ENCODE measurements at regions not wholly inside any gene's neighbourhood (a gene's known extent, or its start where the extent isn't known, plus 50 kb on each side); places are given as distances from the start of the nearest gene placed in this dataset.

DNA sequence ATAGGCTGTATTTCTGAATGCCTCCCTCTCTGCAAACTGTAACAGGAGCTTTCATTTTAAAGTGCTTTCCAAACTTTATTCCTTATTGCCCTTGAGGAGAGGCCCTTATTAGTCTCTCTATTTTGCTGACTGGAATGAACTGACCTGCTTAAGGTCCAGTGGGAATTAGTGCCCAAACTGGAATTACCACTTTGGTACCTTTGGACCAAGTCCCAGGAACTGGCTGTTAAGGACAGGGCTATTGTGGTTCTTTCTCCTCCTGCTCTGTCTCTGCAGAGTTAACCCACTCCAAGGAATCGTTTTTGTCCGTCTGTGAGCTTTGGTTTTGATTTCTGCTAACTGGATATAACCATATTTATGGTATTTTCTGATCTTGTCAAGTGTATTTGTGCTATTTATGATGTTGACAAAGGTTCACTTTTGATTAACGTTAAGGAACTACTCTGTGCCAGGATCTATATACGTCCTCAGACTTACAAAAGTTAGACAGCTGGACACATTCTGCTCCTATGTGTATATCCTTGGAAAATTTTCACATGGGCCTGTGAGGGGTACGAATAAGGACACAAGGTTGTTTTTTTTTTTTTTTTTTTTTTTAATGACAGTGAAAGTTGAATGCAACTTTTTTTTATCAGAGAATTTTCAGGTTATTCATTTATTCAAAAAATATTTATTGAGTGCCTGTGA is 189.1 kb upstream of the ANKRD55 start:
- H3K9me3 ChIP-seq, result no peaks in the 10 kb centered on the region
- TF ChIP-seq, protein P1, sequence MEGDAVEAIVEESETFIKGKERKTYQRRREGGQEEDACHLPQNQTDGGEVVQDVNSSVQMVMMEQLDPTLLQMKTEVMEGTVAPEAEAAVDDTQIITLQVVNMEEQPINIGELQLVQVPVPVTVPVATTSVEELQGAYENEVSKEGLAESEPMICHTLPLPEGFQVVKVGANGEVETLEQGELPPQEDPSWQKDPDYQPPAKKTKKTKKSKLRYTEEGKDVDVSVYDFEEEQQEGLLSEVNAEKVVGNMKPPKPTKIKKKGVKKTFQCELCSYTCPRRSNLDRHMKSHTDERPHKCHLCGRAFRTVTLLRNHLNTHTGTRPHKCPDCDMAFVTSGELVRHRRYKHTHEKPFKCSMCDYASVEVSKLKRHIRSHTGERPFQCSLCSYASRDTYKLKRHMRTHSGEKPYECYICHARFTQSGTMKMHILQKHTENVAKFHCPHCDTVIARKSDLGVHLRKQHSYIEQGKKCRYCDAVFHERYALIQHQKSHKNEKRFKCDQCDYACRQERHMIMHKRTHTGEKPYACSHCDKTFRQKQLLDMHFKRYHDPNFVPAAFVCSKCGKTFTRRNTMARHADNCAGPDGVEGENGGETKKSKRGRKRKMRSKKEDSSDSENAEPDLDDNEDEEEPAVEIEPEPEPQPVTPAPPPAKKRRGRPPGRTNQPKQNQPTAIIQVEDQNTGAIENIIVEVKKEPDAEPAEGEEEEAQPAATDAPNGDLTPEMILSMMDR (IDR thresholded peaks at IDR 0.05), result no peak
- no peak overlapping the region for H3K27ac ChIP-seq
- no peak overlapping the region for H3K4me3 ChIP-seq (ENCODE audit: low read depth in 1 of 2, low read length in 1 of 2)
- no peaks in the 10 kb centered on the region for H3K36me3 ChIP-seq
- H3K4me1 ChIP-seq (ENCODE audit: control insufficient read depth in 1 of 2, insufficient read depth in 1 of 2, low read depth in 1 of 2, low read length in 1 of 2), result no peaks in the 10 kb centered on the region
- H3K27me3 ChIP-seq, result no peaks in the 10 kb centered on the region

GRCh38 chr5:56421246-56422075 is 188.3 kb upstream of the ANKRD55 start:
- H3K4me3 ChIP-seq (ENCODE audit: low read depth in 1 of 2, low read length in 1 of 2), result no peak overlapping the region
- TF ChIP-seq, protein P1 (IDR thresholded peaks at IDR 0.05), result no peak
- H3K36me3 ChIP-seq, result no peaks in the 10 kb centered on the region
- no peaks in the 10 kb centered on the region for H3K9me3 ChIP-seq
- H3K27me3 ChIP-seq, result no peaks in the 10 kb centered on the region
- no peak overlapping the region for H3K27ac ChIP-seq
- peaks cover 6 to 7% of the 10 kb centered on the region in 2 experiments for H3K4me1 ChIP-seq (ENCODE audit: control insufficient read depth in 1 of 2, insufficient read depth in 1 of 2, low read depth in 1 of 2, low read length in 1 of 2)

DNA sequence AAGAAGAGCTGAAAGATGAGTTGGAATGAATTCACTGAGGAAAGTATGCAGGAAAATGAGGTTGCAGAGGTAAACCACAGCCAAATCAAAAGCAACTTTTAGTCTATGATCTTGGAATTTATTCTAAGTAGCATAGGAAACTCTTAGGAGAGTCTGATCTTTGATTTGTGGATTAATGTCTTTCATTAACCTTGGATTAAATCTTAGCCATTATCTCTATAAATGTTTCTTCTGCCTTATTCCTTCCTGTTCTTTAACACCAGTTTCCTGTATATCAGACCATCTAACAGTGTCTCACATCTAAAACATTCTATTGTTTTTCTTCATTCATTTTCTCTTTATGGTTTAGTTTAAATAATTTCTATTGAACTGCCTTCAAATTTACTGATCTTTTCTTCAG is 187.2 kb upstream of the ANKRD55 start:
- Histone ChIP-seq H3K4me3 (ENCODE audit: low read depth in 1 of 2, low read length in 1 of 2) (no peak overlapping the region), H3K36me3 (no peaks in the 10 kb centered on the region), H3K27me3 (no peaks in the 10 kb centered on the region), H3K27ac (no peak overlapping the region), H3K9me3 (no peaks in the 10 kb centered on the region), H3K4me1 (ENCODE audit: control insufficient read depth in 1 of 2, insufficient read depth in 1 of 2, low read depth in 1 of 2, low read length in 1 of 2) (peaks cover 17 to 18% of the 10 kb centered on the region in 2 experiments)
- TF ChIP-seq, protein P1 (IDR thresholded peaks at IDR 0.05), result no peak

DNA sequence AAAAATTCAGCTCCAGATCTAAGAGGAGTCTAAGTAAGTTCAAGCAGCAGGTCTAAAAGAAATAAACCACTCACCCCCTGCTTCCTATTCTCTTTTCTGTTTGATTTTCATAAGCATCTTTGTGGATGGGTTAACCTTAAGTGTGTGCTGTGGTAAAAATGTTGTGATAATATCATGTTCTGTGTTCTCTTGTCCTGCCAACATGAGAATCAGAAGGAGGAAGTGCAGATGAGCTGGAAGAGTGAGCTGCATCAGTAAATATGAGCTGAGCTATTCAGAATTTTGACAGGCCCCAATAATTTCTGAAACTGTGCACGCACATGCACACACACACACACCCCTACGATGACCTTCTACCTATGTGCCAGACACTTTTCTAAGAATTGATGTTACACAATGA is 186.5 kb upstream of the ANKRD55 start:
- Histone ChIP-seq H3K4me1 (ENCODE audit: control insufficient read depth in 1 of 2, insufficient read depth in 1 of 2, low read depth in 1 of 2, low read length in 1 of 2) (peaks cover 23 to 25% of the 10 kb centered on the region in 2 experiments), H3K27ac (peak overlapping the region; percentile 28), H3K27me3 (no peaks in the 10 kb centered on the region), H3K9me3 (no peaks in the 10 kb centered on the region), H3K36me3 (no peaks in the 10 kb centered on the region), H3K4me3 (ENCODE audit: low read depth in 1 of 2, low read length in 1 of 2) (no peak overlapping the region)
- TF ChIP-seq, protein P1 (IDR thresholded peaks at IDR 0.05), result no peak

DNA sequence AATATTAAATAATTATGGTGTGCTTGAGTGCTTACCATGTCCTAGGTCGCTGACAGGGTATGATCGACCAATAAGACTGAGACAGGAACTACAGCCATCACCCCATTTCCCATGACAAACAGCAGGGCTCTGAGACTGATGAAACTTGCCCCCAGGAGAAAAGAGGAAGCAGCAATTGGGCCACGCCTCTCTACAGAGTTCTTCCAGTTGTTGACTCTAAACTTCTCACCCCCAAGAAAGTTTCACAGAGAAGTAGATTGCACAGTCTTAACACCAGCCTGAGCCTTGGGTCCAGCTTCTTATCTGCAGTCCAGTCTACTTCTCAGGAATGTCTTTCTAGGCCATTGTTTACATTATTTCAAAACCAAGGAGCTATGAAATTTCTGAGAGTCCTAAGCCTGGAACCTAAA is 182.2 kb upstream of the ANKRD55 start:
- peak overlapping the region; percentile 98 for H3K27ac ChIP-seq
- TF ChIP-seq, protein P1 (IDR thresholded peaks at IDR 0.05), result no peak
- peaks cover 51 to 53% of the 10 kb centered on the region in 2 experiments for H3K4me1 ChIP-seq (ENCODE audit: control insufficient read depth in 1 of 2, insufficient read depth in 1 of 2, low read depth in 1 of 2, low read length in 1 of 2)
- no peaks in the 10 kb centered on the region for H3K9me3 ChIP-seq
- peak overlapping the region; percentile 33 to 44 for H3K4me3 ChIP-seq (ENCODE audit: low read depth in 1 of 2, low read length in 1 of 2)
- no peaks in the 10 kb centered on the region for H3K36me3 ChIP-seq
- H3K27me3 ChIP-seq, result no peaks in the 10 kb centered on the region

Measured in neutrophil (primary cell).